ENCODE measurements at regions not wholly inside any gene's neighbourhood (a gene's known extent, or its start where the extent isn't known, plus 50 kb on each side); places are given as distances from the start of the nearest gene placed in this dataset.

DNA sequence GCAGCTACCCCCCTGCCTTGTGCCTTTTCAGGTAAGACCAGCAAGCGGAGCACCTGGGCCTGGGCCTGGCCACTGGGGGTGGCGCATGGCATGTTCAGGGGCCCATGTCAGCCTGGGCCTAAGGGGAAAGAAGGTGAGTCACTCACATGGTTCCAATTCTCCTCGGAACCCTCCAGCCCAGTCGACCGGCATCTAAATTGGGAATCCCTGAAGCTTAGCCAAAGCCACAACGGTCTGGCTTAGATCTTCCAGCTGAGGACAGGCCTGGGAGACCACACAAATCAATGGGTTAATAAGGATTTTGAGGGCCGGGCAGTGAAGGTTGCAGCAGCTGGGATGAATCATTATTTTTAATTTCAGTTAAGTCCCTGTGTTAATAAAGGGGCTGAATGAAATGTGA, 145.1 kb upstream of the SMYD2 start:
- TF ChIP-seq, protein P1, sequence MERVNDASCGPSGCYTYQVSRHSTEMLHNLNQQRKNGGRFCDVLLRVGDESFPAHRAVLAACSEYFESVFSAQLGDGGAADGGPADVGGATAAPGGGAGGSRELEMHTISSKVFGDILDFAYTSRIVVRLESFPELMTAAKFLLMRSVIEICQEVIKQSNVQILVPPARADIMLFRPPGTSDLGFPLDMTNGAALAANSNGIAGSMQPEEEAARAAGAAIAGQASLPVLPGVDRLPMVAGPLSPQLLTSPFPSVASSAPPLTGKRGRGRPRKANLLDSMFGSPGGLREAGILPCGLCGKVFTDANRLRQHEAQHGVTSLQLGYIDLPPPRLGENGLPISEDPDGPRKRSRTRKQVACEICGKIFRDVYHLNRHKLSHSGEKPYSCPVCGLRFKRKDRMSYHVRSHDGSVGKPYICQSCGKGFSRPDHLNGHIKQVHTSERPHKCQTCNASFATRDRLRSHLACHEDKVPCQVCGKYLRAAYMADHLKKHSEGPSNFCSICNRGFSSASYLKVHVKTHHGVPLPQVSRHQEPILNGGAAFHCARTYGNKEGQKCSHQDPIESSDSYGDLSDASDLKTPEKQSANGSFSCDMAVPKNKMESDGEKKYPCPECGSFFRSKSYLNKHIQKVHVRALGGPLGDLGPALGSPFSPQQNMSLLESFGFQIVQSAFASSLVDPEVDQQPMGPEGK (CRISPR knock-in tag; IDR thresholded peaks at IDR 0.05; ENCODE audit: borderline replicate concordance) = no peak
- no peak for TF ChIP-seq ZNF8 (CRISPR knock-in tag; IDR thresholded peaks at IDR 0.05)
- no peak for TF ChIP-seq ZFP30 (CRISPR knock-in tag; IDR thresholded peaks at IDR 0.05)
- TF ChIP-seq OSR1 (CRISPR knock-in tag; IDR thresholded peaks at IDR 0.05) = no peak
- TF ChIP-seq ESRRG (CRISPR knock-in tag; IDR thresholded peaks at IDR 0.05) = no peak
- no peak for TF ChIP-seq RARB (CRISPR knock-in tag; IDR thresholded peaks at IDR 0.05)
- TF ChIP-seq, protein P2, sequence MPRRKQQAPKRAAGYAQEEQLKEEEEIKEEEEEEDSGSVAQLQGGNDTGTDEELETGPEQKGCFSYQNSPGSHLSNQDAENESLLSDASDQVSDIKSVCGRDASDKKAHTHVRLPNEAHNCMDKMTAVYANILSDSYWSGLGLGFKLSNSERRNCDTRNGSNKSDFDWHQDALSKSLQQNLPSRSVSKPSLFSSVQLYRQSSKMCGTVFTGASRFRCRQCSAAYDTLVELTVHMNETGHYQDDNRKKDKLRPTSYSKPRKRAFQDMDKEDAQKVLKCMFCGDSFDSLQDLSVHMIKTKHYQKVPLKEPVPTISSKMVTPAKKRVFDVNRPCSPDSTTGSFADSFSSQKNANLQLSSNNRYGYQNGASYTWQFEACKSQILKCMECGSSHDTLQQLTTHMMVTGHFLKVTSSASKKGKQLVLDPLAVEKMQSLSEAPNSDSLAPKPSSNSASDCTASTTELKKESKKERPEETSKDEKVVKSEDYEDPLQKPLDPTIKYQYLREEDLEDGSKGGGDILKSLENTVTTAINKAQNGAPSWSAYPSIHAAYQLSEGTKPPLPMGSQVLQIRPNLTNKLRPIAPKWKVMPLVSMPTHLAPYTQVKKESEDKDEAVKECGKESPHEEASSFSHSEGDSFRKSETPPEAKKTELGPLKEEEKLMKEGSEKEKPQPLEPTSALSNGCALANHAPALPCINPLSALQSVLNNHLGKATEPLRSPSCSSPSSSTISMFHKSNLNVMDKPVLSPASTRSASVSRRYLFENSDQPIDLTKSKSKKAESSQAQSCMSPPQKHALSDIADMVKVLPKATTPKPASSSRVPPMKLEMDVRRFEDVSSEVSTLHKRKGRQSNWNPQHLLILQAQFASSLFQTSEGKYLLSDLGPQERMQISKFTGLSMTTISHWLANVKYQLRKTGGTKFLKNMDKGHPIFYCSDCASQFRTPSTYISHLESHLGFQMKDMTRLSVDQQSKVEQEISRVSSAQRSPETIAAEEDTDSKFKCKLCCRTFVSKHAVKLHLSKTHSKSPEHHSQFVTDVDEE (CRISPR knock-in tag; IDR thresholded peaks at IDR 0.05) = no peak
- TF ChIP-seq GLIS3 (CRISPR knock-in tag; IDR thresholded peaks at IDR 0.05) = no peak
- TF ChIP-seq ZC3H10 (CRISPR knock-in tag; IDR thresholded peaks at IDR 0.05) = no peak
- no peak for TF ChIP-seq BACH2 (CRISPR knock-in tag; IDR thresholded peaks at IDR 0.05; ENCODE audit: borderline replicate concordance)
- TF ChIP-seq TCF4 (CRISPR knock-in tag; IDR thresholded peaks at IDR 0.05; ENCODE audit: borderline replicate concordance) = no peak
- TF ChIP-seq, protein P3, sequence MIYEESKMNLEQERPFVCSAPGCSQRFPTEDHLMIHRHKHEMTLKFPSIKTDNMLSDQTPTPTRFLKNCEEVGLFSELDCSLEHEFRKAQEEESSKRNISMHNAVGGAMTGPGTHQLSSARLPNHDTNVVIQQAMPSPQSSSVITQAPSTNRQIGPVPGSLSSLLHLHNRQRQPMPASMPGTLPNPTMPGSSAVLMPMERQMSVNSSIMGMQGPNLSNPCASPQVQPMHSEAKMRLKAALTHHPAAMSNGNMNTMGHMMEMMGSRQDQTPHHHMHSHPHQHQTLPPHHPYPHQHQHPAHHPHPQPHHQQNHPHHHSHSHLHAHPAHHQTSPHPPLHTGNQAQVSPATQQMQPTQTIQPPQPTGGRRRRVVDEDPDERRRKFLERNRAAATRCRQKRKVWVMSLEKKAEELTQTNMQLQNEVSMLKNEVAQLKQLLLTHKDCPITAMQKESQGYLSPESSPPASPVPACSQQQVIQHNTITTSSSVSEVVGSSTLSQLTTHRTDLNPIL (CRISPR knock-in tag; IDR thresholded peaks at IDR 0.05; ENCODE audit: low read depth) = no peak
- TF ChIP-seq SNAI2 (CRISPR knock-in tag; IDR thresholded peaks at IDR 0.05) = no peak
- no peak for TF ChIP-seq ISL1 (CRISPR knock-in tag; IDR thresholded peaks at IDR 0.05)
- no peak for TF ChIP-seq ZNF70 (CRISPR knock-in tag; IDR thresholded peaks at IDR 0.05)
- TF ChIP-seq TOX (CRISPR knock-in tag; IDR thresholded peaks at IDR 0.05; ENCODE audit: borderline replicate concordance) = no peak
- ATAC-seq = no peak; the same call in 2 of the 3 replicates

DNA sequence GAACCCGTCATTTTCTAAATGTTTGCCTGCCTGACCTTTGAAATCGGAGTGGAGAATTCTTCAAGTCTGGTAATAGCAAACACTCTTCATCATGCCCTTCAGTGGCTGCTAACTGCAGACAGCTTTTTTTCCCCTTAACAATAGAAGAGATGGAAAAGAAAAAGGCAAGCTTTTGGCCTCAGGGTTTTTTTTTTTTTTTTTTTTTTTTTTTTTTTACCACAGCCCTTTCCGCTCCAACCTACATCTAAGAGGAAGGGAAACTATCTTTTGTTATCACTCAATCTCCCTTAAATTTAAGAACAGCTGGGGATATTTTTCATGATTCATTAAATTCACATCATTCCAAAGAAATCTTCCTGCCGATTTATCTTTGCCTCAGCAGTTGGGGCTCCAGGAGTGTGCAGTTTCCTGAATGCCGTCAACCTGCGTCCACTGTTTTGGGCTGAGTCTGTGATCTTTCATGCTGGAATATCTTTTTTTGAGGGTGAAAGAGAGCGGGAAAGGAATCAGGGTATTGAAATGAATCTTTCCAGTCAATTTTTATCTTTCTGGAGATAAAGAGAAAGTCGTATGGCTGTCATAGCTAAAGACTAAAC, 144.5 kb upstream of the SMYD2 start:
- no peak for TF ChIP-seq OSR1 (CRISPR knock-in tag; IDR thresholded peaks at IDR 0.05)
- TF ChIP-seq, protein P4, sequence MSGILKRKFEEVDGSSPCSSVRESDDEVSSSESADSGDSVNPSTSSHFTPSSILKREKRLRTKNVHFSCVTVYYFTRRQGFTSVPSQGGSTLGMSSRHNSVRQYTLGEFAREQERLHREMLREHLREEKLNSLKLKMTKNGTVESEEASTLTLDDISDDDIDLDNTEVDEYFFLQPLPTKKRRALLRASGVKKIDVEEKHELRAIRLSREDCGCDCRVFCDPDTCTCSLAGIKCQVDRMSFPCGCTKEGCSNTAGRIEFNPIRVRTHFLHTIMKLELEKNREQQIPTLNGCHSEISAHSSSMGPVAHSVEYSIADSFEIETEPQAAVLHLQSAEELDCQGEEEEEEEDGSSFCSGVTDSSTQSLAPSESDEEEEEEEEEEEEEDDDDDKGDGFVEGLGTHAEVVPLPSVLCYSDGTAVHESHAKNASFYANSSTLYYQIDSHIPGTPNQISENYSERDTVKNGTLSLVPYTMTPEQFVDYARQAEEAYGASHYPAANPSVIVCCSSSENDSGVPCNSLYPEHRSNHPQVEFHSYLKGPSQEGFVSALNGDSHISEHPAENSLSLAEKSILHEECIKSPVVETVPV (CRISPR knock-in tag; IDR thresholded peaks at IDR 0.05) = no peak
- TF ChIP-seq, protein P1 (CRISPR knock-in tag; IDR thresholded peaks at IDR 0.05; ENCODE audit: borderline replicate concordance) = no peak
- no peak for ATAC-seq

DNA sequence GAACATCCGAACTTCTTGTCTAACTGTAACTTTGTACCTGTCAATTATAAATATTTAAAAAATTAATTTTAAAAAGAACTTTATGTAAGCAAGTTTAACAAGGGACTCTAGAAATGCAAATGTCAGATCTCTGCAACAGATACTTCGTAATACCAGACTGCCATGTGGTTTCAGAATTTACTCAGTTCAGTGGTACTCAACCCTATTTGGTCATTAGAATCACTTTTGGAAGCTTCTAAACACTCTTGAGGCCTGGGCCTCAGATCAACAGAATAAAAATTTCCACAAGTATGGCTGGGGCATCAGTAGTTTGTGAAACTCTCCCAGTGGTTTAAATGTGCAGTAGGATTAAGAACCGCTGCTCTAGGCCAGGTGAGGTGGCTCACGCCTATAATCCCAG, 139.5 kb upstream of the SMYD2 start:
- ATAC-seq = no peak
- TF ChIP-seq, protein P1 (CRISPR knock-in tag; IDR thresholded peaks at IDR 0.05; ENCODE audit: borderline replicate concordance) = no peak
- TF ChIP-seq RARB (CRISPR knock-in tag; IDR thresholded peaks at IDR 0.05) (no peak), ZFP3 (CRISPR knock-in tag; IDR thresholded peaks at IDR 0.05) (no peak), SNAI2 (CRISPR knock-in tag; IDR thresholded peaks at IDR 0.05) (no peak), CSDC2 (CRISPR knock-in tag; IDR thresholded peaks at IDR 0.05) (no peak), ZC3H10 (CRISPR knock-in tag; IDR thresholded peaks at IDR 0.05) (no peak), ZNF565 (CRISPR knock-in tag; conservative IDR thresholded peaks at IDR 0.05; ENCODE audit: low read depth) (no peak), GLIS3 (CRISPR knock-in tag; IDR thresholded peaks at IDR 0.05) (no peak), TOX (CRISPR knock-in tag; IDR thresholded peaks at IDR 0.05; ENCODE audit: borderline replicate concordance) (no peak), ISL1 (CRISPR knock-in tag; IDR thresholded peaks at IDR 0.05) (no peak)
- TF ChIP-seq, protein P3 (CRISPR knock-in tag; IDR thresholded peaks at IDR 0.05; ENCODE audit: low read depth) = no peak
- TF ChIP-seq, protein P4 (CRISPR knock-in tag; IDR thresholded peaks at IDR 0.05) = no peak
- TF ChIP-seq, protein P5, sequence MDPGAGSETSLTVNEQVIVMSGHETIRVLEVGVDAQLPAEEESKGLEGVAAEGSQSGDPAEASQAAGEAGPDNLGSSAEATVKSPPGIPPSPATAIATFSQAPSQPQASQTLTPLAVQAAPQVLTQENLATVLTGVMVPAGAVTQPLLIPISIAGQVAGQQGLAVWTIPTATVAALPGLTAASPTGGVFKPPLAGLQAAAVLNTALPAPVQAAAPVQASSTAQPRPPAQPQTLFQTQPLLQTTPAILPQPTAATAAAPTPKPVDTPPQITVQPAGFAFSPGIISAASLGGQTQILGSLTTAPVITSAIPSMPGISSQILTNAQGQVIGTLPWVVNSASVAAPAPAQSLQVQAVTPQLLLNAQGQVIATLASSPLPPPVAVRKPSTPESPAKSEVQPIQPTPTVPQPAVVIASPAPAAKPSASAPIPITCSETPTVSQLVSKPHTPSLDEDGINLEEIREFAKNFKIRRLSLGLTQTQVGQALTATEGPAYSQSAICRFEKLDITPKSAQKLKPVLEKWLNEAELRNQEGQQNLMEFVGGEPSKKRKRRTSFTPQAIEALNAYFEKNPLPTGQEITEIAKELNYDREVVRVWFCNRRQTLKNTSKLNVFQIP (CRISPR knock-in tag; IDR thresholded peaks at IDR 0.05; ENCODE audit: borderline replicate concordance, low read depth) = no peak

Data from SK-N-SH treated with all-trans-retinoic acid at 6 μM for 48 hours (cell line).